Thyroid gland (tissue), 4 donors: ENCODE measurements at regions not wholly inside any gene's neighbourhood (a gene's known extent, or its start where the extent isn't known, plus 50 kb on each side); places are given as distances from the start of the nearest gene placed in this dataset.

ENCODE experiments used
- DNase-seq, 2 donors: peaks; one replicate each; pipeline ENCODE4 v3.0.0-alpha.2; 2019
- H3K27ac ChIP-seq, 3 donors: fragments of 200-600 bp; sonication (generic); 1 replicate in 2 of 3; 2 replicates in 1 of 3; pipeline ENCODE4 v1.5.1; 2016 to 2019; ENCODE audit warnings: mild to moderate bottlenecking in 1 of 3, moderate library complexity in 1 of 3
- H3K27me3 ChIP-seq: fragments of 200-600 bp; sonication (generic); one replicate; pipeline ENCODE4 v1.5.1; 2019
- H3K36me3 ChIP-seq, 2 donors: fragments of 200-600 bp; sonication (generic); one replicate each; pipeline ENCODE4 v1.5.1; 2016 to 2019
- H3K4me1 ChIP-seq, 2 donors: fragments of 200-600 bp; sonication (generic); one replicate each; pipeline ENCODE4 v1.5.1; 2017 to 2019
- H3K4me3 ChIP-seq, 3 donors: fragments of 200-600 bp; sonication (generic); replicated peaks in 1 of 3; 1 replicate in 2 of 3; 2 replicates in 1 of 3; pipeline ENCODE4 v1.5.1; 2016; ENCODE audit warnings: mild to moderate bottlenecking in 1 of 3
- H3K9me3 ChIP-seq: fragments of 200-600 bp; sonication (generic); one replicate; pipeline ENCODE4 v1.5.1; 2017
- CTCF ChIP-seq, 6 experiments: fragments of 200-600 bp in 3 of 6; fragments of 450-650 bp in 3 of 6; sonication (generic) in 3 of 6; IDR thresholded peaks; one replicate each; pipeline ENCODE4 v1.5.1; 2016 to 2019; ENCODE audit warnings: antibody characterized with exemption in 6 of 6, mild to moderate bottlenecking in 2 of 6, inconsistent platforms in 1 of 6, moderate library complexity in 1 of 6
- POLR2A ChIP-seq, 2 donors: fragments of 450-650 bp; IDR thresholded peaks; one replicate each; pipeline ENCODE4 v1.6.1; 2017; ENCODE audit warnings: antibody characterized with exemption in 2 of 2, mild to moderate bottlenecking in 2 of 2, moderate library complexity in 1 of 2
- WGBS, 2 donors: methylation state at CpG; one replicate each; pipeline ENCODE4 v1.1.5; 2017; 5-methylcytosine and 5-hydroxymethylcytosine counted together
- intact Hi-C: fragments of 100-400 bp; cut with DNase I; formaldehyde crosslinking; loops from one replicate; pipeline ENCODE4 v1.15.1; 2023

GRCh38 chr5:99807346-99807745, 727.8 kb upstream of the FAM174A start:
- H3K27ac ChIP-seq = no peak overlapping the region
- H3K9me3 ChIP-seq = no peaks in the 10 kb centered on the region
- H3K4me1 ChIP-seq = no peaks in the 10 kb centered on the region
- H3K36me3 ChIP-seq = no peaks in the 10 kb centered on the region
- intact Hi-C loops = no loop called here
- H3K27me3 ChIP-seq = no peaks in the 10 kb centered on the region
- no peak overlapping the region for H3K4me3 ChIP-seq
- DNase-seq = no peak
- TF ChIP-seq CTCF (IDR thresholded peaks at IDR 0.05) (no peak), POLR2A (IDR thresholded peaks at IDR 0.05) (no peak)

- no peak overlapping the region for H3K4me3 ChIP-seq
- H3K4me1 ChIP-seq = no peaks in the 10 kb centered on the region
- no peak for DNase-seq
- no peak for TF ChIP-seq CTCF (IDR thresholded peaks at IDR 0.05)
- no peak for TF ChIP-seq POLR2A (IDR thresholded peaks at IDR 0.05)
- intact Hi-C loops = no loop called here
- H3K27ac ChIP-seq = no peak overlapping the region
- H3K36me3 ChIP-seq = no peaks in the 10 kb centered on the region
- no peaks in the 10 kb centered on the region for H3K9me3 ChIP-seq
- H3K27me3 ChIP-seq = no peaks in the 10 kb centered on the region
- WGBS, 2 donors = 69 to 78% methylated on average over 2 of the region's 2 CpGs
Measured at GRCh38 chr5:99795031-99795430, 740.1 kb upstream of the FAM174A start.

GRCh38 chr5:99788482-99788881, 746.7 kb upstream of the FAM174A start:
- WGBS, 2 donors = 42 to 68% methylated on average over 2 of the region's 2 CpGs
- Histone ChIP-seq H3K9me3 (no peaks in the 10 kb centered on the region), H3K4me3 (no peak overlapping the region), H3K27ac (no peak overlapping the region), H3K36me3 (no peaks in the 10 kb centered on the region), H3K4me1 (no peaks in the 10 kb centered on the region), H3K27me3 (no peaks in the 10 kb centered on the region)
- intact Hi-C loops = no loop called here
- TF ChIP-seq POLR2A (IDR thresholded peaks at IDR 0.05) (no peak), CTCF (IDR thresholded peaks at IDR 0.05) (no peak)
- DNase-seq = no peak

GRCh38 chr5:99775189-99775588, 760.0 kb upstream of the FAM174A start:
- no peak for TF ChIP-seq CTCF (IDR thresholded peaks at IDR 0.05)
- Histone ChIP-seq H3K9me3 (no peaks in the 10 kb centered on the region), H3K27ac (no peak overlapping the region), H3K4me1 (no peaks in the 10 kb centered on the region), H3K27me3 (no peaks in the 10 kb centered on the region), H3K4me3 (no peak overlapping the region), H3K36me3 (no peaks in the 10 kb centered on the region)
- DNase-seq = no peak
- WGBS, 2 donors = 46 to 53% methylated on average over 3 of the region's 3 CpGs
- intact Hi-C loops = no loop called here

GRCh38 chr5:99773290-99773689, 761.9 kb upstream of the FAM174A start:
- DNase-seq = no peak
- Histone ChIP-seq H3K36me3 (no peaks in the 10 kb centered on the region), H3K4me3 (no peak overlapping the region), H3K4me1 (no peaks in the 10 kb centered on the region), H3K27ac (no peak overlapping the region), H3K27me3 (no peaks in the 10 kb centered on the region), H3K9me3 (no peaks in the 10 kb centered on the region)
- intact Hi-C loops = no loop called here
- no peak for TF ChIP-seq CTCF (IDR thresholded peaks at IDR 0.05)
- TF ChIP-seq POLR2A (IDR thresholded peaks at IDR 0.05) = no peak
- WGBS, 2 donors = 63 to 73% methylated on average over 1 of the region's 1 CpG
